ENCODE measurements at regions not wholly inside any gene's neighbourhood (a gene's known extent, or its start where the extent isn't known, plus 50 kb on each side); places are given as distances from the start of the nearest gene placed in this dataset.

DNA sequence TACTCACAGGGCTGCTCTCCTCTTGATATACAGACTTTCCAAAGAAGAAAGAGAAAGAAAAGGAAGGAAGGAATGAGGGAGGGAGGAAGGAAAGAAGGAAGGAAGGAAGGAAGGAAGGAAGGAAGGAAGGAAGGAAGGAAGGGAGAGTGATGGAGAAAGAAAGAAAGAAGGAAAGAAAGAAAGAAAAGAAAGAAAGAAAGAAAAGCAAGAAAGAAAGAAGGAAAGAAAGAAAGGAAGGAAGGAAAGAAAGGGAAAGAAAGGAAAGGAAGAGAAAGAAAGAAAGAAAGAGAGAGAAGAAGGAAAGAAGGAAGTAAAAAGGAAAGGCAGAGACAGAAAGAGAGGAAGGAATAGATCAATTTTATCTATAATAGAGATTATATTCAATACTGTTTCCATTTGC, 1257.4 kb downstream of the EPHA7 start:
- Histone ChIP-seq H3K4me3 (ENCODE audit: low read length) (no peak overlapping the region), H2AFZ (ENCODE audit: low read length) (no peak overlapping the region), H3K9me3 (ENCODE audit: low read length) (no peaks in the 10 kb centered on the region), H3K9me2 (replicated peaks; ENCODE audit: low read length) (no peaks in the 10 kb centered on the region), H3K79me2 (ENCODE audit: low read length) (no peaks in the 10 kb centered on the region), H3K27ac (ENCODE audit: low read length) (no peak overlapping the region), H3F3A (ENCODE audit: low read length, unreplicated experiment) (no peaks in the 10 kb centered on the region), H3K9ac (ENCODE audit: low read length) (no peak overlapping the region), H3K4me1 (ENCODE audit: insufficient read depth, low read length) (no peaks in the 10 kb centered on the region), H3K27me3 (ENCODE audit: low read length) (no peaks in the 10 kb centered on the region), H3K36me3 (ENCODE audit: low read depth, low read length) (no peaks in the 10 kb centered on the region), H3K4me2 (ENCODE audit: low read length) (no peak overlapping the region), H4K20me1 (ENCODE audit: low read length) (no peaks in the 10 kb centered on the region)
- CTCF ChIA-PET = no interaction called here
- no peak for TF ChIP-seq EZH2phosphoT487 (IDR thresholded peaks at IDR 0.05; ENCODE audit: borderline replicate concordance, low read length)
- TF ChIP-seq EZH2 (IDR thresholded peaks at IDR 0.05; ENCODE audit: low read length, unreplicated experiment) = no peak
- TF ChIP-seq, protein P1, sequence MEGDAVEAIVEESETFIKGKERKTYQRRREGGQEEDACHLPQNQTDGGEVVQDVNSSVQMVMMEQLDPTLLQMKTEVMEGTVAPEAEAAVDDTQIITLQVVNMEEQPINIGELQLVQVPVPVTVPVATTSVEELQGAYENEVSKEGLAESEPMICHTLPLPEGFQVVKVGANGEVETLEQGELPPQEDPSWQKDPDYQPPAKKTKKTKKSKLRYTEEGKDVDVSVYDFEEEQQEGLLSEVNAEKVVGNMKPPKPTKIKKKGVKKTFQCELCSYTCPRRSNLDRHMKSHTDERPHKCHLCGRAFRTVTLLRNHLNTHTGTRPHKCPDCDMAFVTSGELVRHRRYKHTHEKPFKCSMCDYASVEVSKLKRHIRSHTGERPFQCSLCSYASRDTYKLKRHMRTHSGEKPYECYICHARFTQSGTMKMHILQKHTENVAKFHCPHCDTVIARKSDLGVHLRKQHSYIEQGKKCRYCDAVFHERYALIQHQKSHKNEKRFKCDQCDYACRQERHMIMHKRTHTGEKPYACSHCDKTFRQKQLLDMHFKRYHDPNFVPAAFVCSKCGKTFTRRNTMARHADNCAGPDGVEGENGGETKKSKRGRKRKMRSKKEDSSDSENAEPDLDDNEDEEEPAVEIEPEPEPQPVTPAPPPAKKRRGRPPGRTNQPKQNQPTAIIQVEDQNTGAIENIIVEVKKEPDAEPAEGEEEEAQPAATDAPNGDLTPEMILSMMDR (conservative IDR thresholded peaks at IDR 0.05; ENCODE audit: low read depth, low read length) = no peak
- BruUV-seq (replicated peaks) = no TSS peak
- intact Hi-C loops (cut with micrococcal nuclease) = no loop called here
- DNase-seq (no peak), ATAC-seq (no peak)
- POLR2A ChIA-PET (ENCODE audit: unreplicated experiment) = no interaction called here

DNA sequence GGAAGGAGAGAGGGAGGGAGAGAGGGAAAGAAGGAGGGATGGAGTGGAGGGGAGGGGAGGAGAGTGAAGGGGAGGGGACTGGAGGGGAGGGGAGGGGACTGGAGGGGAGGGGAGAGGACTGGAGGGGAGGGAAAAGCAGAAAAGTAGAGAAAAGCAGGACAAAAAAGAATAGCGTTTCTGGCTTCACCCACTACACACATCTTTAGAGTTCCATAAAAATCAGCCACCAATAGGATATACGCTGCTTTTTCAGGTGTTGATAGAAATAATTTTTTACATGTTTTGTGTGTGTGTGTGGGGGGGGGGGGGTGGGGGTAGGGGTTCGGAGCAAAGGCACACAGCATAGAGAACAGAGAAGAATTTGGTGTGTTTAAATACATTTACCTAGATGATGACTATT, 1259.1 kb downstream of the EPHA7 start:
- no TSS peak for BruUV-seq (replicated peaks)
- Histone ChIP-seq H3K36me3 (ENCODE audit: low read depth, low read length) (no peaks in the 10 kb centered on the region), H3K4me2 (ENCODE audit: low read length) (no peak overlapping the region), H3F3A (ENCODE audit: low read length, unreplicated experiment) (no peaks in the 10 kb centered on the region), H3K9me3 (ENCODE audit: low read length) (no peaks in the 10 kb centered on the region), H3K9me2 (replicated peaks; ENCODE audit: low read length) (no peaks in the 10 kb centered on the region), H4K20me1 (ENCODE audit: low read length) (no peaks in the 10 kb centered on the region), H3K4me3 (ENCODE audit: low read length) (no peak overlapping the region), H3K9ac (ENCODE audit: low read length) (no peak overlapping the region), H3K79me2 (ENCODE audit: low read length) (no peaks in the 10 kb centered on the region), H2AFZ (ENCODE audit: low read length) (no peak overlapping the region), H3K27me3 (ENCODE audit: low read length) (no peaks in the 10 kb centered on the region), H3K27ac (ENCODE audit: low read length) (no peak overlapping the region), H3K4me1 (ENCODE audit: insufficient read depth, low read length) (no peaks in the 10 kb centered on the region)
- CTCF ChIA-PET = no interaction called here
- TF ChIP-seq, protein P1 (conservative IDR thresholded peaks at IDR 0.05; ENCODE audit: low read depth, low read length) = no peak
- TF ChIP-seq EZH2phosphoT487 (IDR thresholded peaks at IDR 0.05; ENCODE audit: borderline replicate concordance, low read length) (no peak), EZH2 (IDR thresholded peaks at IDR 0.05; ENCODE audit: low read length, unreplicated experiment) (no peak)
- DNase-seq (no peak), ATAC-seq (no peak)
- POLR2A ChIA-PET (ENCODE audit: unreplicated experiment) = no interaction called here
- intact Hi-C loops (cut with micrococcal nuclease) = no loop called here

DNA sequence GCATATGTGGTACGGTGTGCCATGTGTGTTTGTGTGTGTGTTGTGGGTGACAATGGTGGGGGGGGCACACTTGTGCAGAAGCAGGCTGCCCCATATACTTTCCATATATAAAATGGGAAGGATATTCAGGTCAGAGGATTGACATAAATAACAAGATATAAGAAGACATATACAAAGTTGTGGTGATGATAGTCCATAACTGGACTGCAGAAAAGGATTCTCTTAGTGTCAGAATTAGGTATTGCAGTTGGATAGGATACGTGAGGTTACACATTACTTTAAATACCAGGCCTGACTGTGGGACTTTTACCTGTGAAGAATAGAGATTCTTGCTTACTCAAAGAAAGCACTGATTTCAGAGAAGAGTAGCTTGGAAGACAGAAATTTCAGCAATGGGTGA, 1260.3 kb downstream of the EPHA7 start:
- intact Hi-C loops (cut with micrococcal nuclease) = no loop called here
- no peak for DNase-seq
- Histone ChIP-seq H3K27me3 (ENCODE audit: low read length) (no peaks in the 10 kb centered on the region), H3K27ac (ENCODE audit: low read length) (no peak overlapping the region), H3K79me2 (ENCODE audit: low read length) (no peaks in the 10 kb centered on the region), H3K9me3 (ENCODE audit: low read length) (no peaks in the 10 kb centered on the region), H3K9ac (ENCODE audit: low read length) (no peak overlapping the region), H2AFZ (ENCODE audit: low read length) (no peak overlapping the region), H3K4me1 (ENCODE audit: insufficient read depth, low read length) (no peaks in the 10 kb centered on the region), H3F3A (ENCODE audit: low read length, unreplicated experiment) (no peaks in the 10 kb centered on the region), H3K4me3 (ENCODE audit: low read length) (no peak overlapping the region), H3K4me2 (ENCODE audit: low read length) (no peak overlapping the region), H3K36me3 (ENCODE audit: low read depth, low read length) (no peaks in the 10 kb centered on the region), H3K9me2 (replicated peaks; ENCODE audit: low read length) (no peaks in the 10 kb centered on the region), H4K20me1 (ENCODE audit: low read length) (no peaks in the 10 kb centered on the region)
- ATAC-seq = no peak
- ChIA-PET CTCF (no interaction called here), POLR2A (ENCODE audit: unreplicated experiment) (no interaction called here)
- no TSS peak for BruUV-seq (replicated peaks)
- TF ChIP-seq EZH2phosphoT487 (IDR thresholded peaks at IDR 0.05; ENCODE audit: borderline replicate concordance, low read length) (no peak), EZH2 (IDR thresholded peaks at IDR 0.05; ENCODE audit: low read length, unreplicated experiment) (no peak)
- TF ChIP-seq, protein P1 (conservative IDR thresholded peaks at IDR 0.05; ENCODE audit: low read depth, low read length) = no peak; the same call in 1 of the 2 replicates

All from PC-3 (cell line).